D721Med (cell line): ENCODE measurements at regions not wholly inside any gene's neighbourhood (a gene's known extent, or its start where the extent isn't known, plus 50 kb on each side); places are given as distances from the start of the nearest gene placed in this dataset.
"Not testable (repeated sequence)": the region's sequence is repeated elsewhere in the genome, so short reads cannot be mapped to it uniquely, and the experiment has no call there.

ENCODE experiments used
- DNase-seq: peaks from one replicate; pipeline ENCODE4 v3.0.0; 2011; ENCODE audit warnings: low spot score; ENCODE audit not compliant: insufficient read length
- FAIRE-seq: peaks from 2 replicates; lab custom pipeline; 2011; peaks lifted over from hg19 to GRCh38; lab: Jason Lieb, UNC
- CTCF ChIP-seq: IDR thresholded peaks from 2 replicates; pipeline ENCODE4 v1.5.1; 2012; ENCODE audit warnings: mild to moderate bottlenecking, control low read depth; ENCODE audit not compliant: insufficient read depth; ENCODE audit errors: missing control alignments

DNA sequence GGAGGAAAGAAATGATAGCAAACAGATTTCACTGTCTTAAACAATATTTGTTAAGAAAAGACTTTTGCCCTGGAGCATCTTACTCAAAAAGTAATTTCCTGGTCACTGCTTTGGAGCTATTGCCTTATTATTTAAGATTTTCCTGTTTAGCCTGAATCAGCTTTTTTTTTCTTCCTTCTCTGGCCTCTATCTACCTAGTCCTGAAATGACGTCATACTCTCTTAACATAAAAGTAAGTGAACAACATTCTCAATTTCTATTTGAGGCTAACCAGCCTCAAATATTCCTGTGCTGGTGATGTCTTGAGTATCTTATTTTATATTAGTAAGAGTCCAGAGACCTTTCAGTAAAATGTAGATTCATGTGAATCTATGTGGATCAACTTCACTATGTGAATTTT lies 221.9 kb upstream of the ALCAM start:
- FAIRE-seq: no peak
- no peak for DNase-seq
- no peak for TF ChIP-seq CTCF

DNA sequence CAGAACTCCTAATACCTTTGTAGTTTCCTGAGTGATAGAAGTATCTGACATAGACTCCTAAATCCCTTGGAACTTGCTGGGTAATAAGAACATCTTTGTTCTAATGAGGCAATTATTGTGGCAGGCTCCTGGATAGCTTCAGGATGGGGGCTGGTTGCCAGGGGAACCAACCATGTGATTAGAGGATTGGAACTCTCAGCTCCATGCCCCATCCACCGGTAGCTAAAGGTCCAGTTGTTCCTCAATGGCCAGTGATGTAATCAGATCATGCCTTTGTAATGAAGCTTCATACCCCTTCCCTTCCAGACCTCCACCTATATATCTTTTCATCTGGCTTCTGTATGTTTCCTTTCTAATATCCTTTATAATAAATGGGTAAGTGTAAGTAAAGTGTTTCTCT lies 221.2 kb upstream of the ALCAM start:
- DNase-seq: no peak
- FAIRE-seq: no peak

GRCh38 chr3:105149197-105149596 lies 217.5 kb upstream of the ALCAM start:
- DNase-seq, FAIRE-seq: not testable (repeated sequence)

More for the DNA sequence above, 221.2 kb upstream of the ALCAM start:
- TF ChIP-seq CTCF: no peak

DNA sequence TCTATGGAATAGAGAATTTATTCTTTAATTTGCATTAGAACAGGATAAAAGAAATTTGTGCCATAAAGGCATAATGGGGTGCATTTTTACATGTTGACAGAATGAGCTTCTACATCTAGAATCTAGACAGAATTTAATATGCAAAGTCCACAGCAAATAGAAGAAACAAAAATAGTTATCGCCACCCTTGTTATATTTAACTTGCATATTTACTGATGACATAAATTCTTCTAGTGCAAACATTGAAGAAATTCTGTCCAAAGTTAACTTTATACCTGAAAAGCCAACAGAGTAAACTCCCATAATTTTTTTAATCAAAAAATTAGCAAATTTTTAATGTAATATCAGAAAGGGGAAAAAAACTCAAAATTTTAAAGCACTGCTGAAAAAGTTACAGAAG lies 213.7 kb upstream of the ALCAM start:
- no peak for FAIRE-seq
- no peak for DNase-seq
- no peak for TF ChIP-seq CTCF

DNA sequence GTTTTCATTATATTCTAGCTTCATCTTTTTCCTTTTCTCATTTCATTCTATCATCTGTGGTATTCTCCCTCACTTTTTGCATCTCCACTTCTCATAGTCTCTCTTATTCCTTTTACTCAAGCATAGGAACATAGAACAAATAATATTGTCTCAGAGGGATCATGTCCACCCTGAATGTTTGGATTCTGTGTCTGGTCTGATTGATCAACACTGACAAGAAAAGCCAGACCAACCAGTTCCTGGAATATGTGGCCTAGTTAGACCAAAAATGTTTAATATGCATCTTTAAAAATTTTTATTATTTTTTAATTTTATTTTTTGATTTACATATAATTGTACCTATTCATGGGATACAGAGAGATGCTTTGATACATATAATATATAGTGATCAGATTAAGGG lies 212.0 kb upstream of the ALCAM start:
- FAIRE-seq: no peak
- DNase-seq: no peak
- TF ChIP-seq CTCF: no peak

- FAIRE-seq (no peak), DNase-seq (no peak)
- TF ChIP-seq CTCF: no peak
Observed at GRCh38 chr3:105157067-105157765, 209.5 kb upstream of the ALCAM start.

GRCh38 chr3:105157766-105158085 lies 209.0 kb upstream of the ALCAM start:
- DNase-seq (no peak), FAIRE-seq (no peak)
- no peak for TF ChIP-seq CTCF

DNA sequence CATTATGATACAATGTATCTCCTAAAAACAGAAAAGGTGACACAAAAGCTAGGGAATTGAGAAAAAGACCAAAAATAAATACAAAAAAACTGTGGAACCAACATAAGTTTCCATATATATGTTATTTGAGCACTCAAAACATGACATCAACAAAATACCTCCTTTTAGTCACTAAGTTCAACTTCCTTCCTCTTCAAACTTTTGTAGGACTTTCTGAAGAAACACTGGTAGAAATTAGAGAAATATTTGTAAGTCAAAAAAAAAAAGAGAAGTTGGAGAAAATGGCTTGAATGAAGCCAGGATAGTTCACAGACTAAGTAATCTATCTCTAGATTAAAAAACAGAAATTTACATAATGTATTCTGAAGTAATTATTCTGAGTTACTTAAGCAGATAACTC lies 208.4 kb upstream of the ALCAM start:
- DNase-seq (no peak), FAIRE-seq (no peak)
- no peak for TF ChIP-seq CTCF
